ENCODE measurements at regions not wholly inside any gene's neighbourhood (a gene's known extent, or its start where the extent isn't known, plus 50 kb on each side); places are given as distances from the start of the nearest gene placed in this dataset.
"Not testable (repeated sequence)": the region's sequence is repeated elsewhere in the genome, so short reads cannot be mapped to it uniquely, and the experiment has no call there.

- DNase-seq = no peak
These were observed 82.0 kb upstream of the PDZD8 start for GRCh38 chr10:117457071-117457810.

GRCh38 chr10:117455346-117455745 lies 80.1 kb upstream of the PDZD8 start:
- DNase-seq = no peak

- DNase-seq = no peak
These were observed 79.3 kb upstream of the PDZD8 start for GRCh38 chr10:117454502-117454901.

- DNase-seq = not testable (repeated sequence)
These were observed 78.2 kb upstream of the PDZD8 start for GRCh38 chr10:117453484-117453883.

- no peak for DNase-seq
These were observed 75.7 kb upstream of the PDZD8 start for GRCh38 chr10:117450940-117451339.

- no peak for DNase-seq
These were observed 74.4 kb upstream of the PDZD8 start for GRCh38 chr10:117449636-117450035.

- no peak for DNase-seq
These were observed 73.6 kb upstream of the PDZD8 start for GRCh38 chr10:117448802-117449201.

GRCh38 chr10:117445992-117446391 lies 70.8 kb upstream of the PDZD8 start:
- no peak for DNase-seq

- no peak for DNase-seq
These were observed 69.3 kb upstream of the PDZD8 start for GRCh38 chr10:117444497-117445040.

- no peak for DNase-seq
These were observed 68.4 kb upstream of the PDZD8 start for GRCh38 chr10:117443686-117444041.

- DNase-seq = peak; percentile 32
These were observed 67.9 kb upstream of the PDZD8 start for GRCh38 chr10:117442944-117443685.

GRCh38 chr10:117442521-117442920 lies 67.3 kb upstream of the PDZD8 start:
- no peak for DNase-seq

- DNase-seq = no peak
These were observed 66.7 kb upstream of the PDZD8 start for GRCh38 chr10:117441812-117442443.

GRCh38 chr10:117441361-117441760 lies 66.1 kb upstream of the PDZD8 start:
- no peak for DNase-seq

- no peak for DNase-seq
These were observed 64.1 kb upstream of the PDZD8 start for GRCh38 chr10:117439243-117439912.

GRCh38 chr10:117432866-117433265 lies 57.6 kb upstream of the PDZD8 start:
- DNase-seq = no peak

- no peak for DNase-seq
These were observed 55.9 kb upstream of the PDZD8 start for GRCh38 chr10:117431160-117431559.

- DNase-seq = not testable (repeated sequence)
These were observed 55.3 kb upstream of the PDZD8 start for GRCh38 chr10:117430535-117430934.

GRCh38 chr10:117429643-117430265 lies 54.5 kb upstream of the PDZD8 start:
- no peak for DNase-seq

- no peak for DNase-seq
These were observed 52.1 kb upstream of the PDZD8 start for GRCh38 chr10:117427356-117427755.

GRCh38 chr10:117425974-117426566 lies 50.8 kb upstream of the PDZD8 start:
- no peak for DNase-seq
